ENCODE measurements at regions not wholly inside any gene's neighbourhood (a gene's known extent, or its start where the extent isn't known, plus 50 kb on each side); places are given as distances from the start of the nearest gene placed in this dataset.
"Not testable (repeated sequence)": the region's sequence is repeated elsewhere in the genome, so short reads cannot be mapped to it uniquely, and the experiment has no call there.

GRCh38 chr20:47907951-47908350 lies 122.7 kb upstream of the SULF2 start:
- not testable (repeated sequence) for DNase-seq (ENCODE audit: low read depth)

GRCh38 chr20:47907031-47907675 lies 121.9 kb upstream of the SULF2 start:
- no peak for DNase-seq (ENCODE audit: low read depth)
- no peak for TF ChIP-seq CTCF (IDR thresholded peaks at IDR 0.05; ENCODE audit: insufficient read depth, low read length)
- no peak overlapping the region for H3K4me3 ChIP-seq (ENCODE audit: low read depth, low read length)

More at GRCh38 chr20:47907951-47908350, 122.7 kb upstream of the SULF2 start:
- H3K4me3 ChIP-seq (ENCODE audit: low read depth, low read length), result not testable (repeated sequence)

- no peak overlapping the region for H3K4me3 ChIP-seq (ENCODE audit: low read depth, low read length)
- no peak for DNase-seq (ENCODE audit: low read depth)
- no peak for TF ChIP-seq CTCF (IDR thresholded peaks at IDR 0.05; ENCODE audit: insufficient read depth, low read length)
These were observed 121.0 kb upstream of the SULF2 start for GRCh38 chr20:47906348-47906660.

- no peak for TF ChIP-seq CTCF (IDR thresholded peaks at IDR 0.05; ENCODE audit: insufficient read depth, low read length)
- H3K4me3 ChIP-seq (ENCODE audit: low read depth, low read length), result no peak overlapping the region
- DNase-seq (ENCODE audit: low read depth), result no peak
These were observed 120.5 kb upstream of the SULF2 start for GRCh38 chr20:47905628-47906347.

- DNase-seq (ENCODE audit: low read depth); H3K4me3 ChIP-seq (ENCODE audit: low read depth, low read length): not testable (repeated sequence)
These were observed 117.7 kb upstream of the SULF2 start for GRCh38 chr20:47903009-47903408.

GRCh38 chr20:47899313-47899712 lies 114.0 kb upstream of the SULF2 start:
- not testable (repeated sequence) for DNase-seq (ENCODE audit: low read depth); H3K4me3 ChIP-seq (ENCODE audit: low read depth, low read length)

GRCh38 chr20:47897461-47897860 lies 112.2 kb upstream of the SULF2 start:
- H3K4me3 ChIP-seq (ENCODE audit: low read depth, low read length), result no peak overlapping the region
- no peak for DNase-seq (ENCODE audit: low read depth)
- TF ChIP-seq CTCF (IDR thresholded peaks at IDR 0.05; ENCODE audit: insufficient read depth, low read length), result no peak

- H3K4me3 ChIP-seq (ENCODE audit: low read depth, low read length); DNase-seq (ENCODE audit: low read depth): not testable (repeated sequence)
These were observed 107.4 kb upstream of the SULF2 start for GRCh38 chr20:47892681-47893080.

- not testable (repeated sequence) for DNase-seq (ENCODE audit: low read depth); H3K4me3 ChIP-seq (ENCODE audit: low read depth, low read length)
These were observed 105.4 kb upstream of the SULF2 start for GRCh38 chr20:47890708-47891107.

GRCh38 chr20:47889751-47890150 lies 104.5 kb upstream of the SULF2 start:
- DNase-seq (ENCODE audit: low read depth); H3K4me3 ChIP-seq (ENCODE audit: low read depth, low read length): not testable (repeated sequence)
